ENCODE measurements at regions not wholly inside any gene's neighbourhood (a gene's known extent, or its start where the extent isn't known, plus 50 kb on each side); places are given as distances from the start of the nearest gene placed in this dataset.

GRCh38 chr11:112367461-112367860 lies 106.8 kb upstream of the PLET1 start:
- Mint-ChIP-seq H3K36me3 (ENCODE audit: low read depth) (no peaks in the 10 kb centered on the region), H3K27me3 (ENCODE audit: low read depth) (peaks cover 2% of the 10 kb centered on the region), H3K4me3 (no peak overlapping the region)

DNA sequence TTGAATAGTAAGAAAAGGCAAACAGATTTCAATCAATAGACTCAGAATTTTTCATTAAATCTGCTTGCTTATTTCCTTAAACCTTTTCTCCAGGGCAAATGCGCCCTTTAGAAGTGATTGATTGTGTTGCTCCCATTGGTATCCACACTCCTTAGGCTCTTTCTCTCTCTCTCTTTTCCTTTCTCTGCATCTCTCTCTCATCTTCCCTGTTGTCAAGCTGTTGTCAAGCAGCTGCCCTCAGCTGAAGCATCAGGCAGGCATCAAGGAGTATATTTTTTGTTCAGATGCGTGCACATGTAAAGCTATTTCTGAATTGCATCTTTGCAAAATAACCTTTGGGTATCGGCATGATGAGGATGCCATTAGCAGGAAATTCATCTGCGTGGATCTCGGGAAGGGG lies 107.2 kb upstream of the PLET1 start:
- Mint-ChIP-seq H3K4me1 (ENCODE audit: low read depth) (no peaks in the 10 kb centered on the region), H3K27ac (no peak overlapping the region), H3K4me3 (no peak overlapping the region), H3K36me3 (ENCODE audit: low read depth) (no peaks in the 10 kb centered on the region), H3K27me3 (ENCODE audit: low read depth) (peaks cover 2% of the 10 kb centered on the region), H3K9me3 (no peaks in the 10 kb centered on the region)
- DNase-seq (ENCODE audit: low spot score) = no peak

More at GRCh38 chr11:112367461-112367860, 106.8 kb upstream of the PLET1 start:
- DNase-seq (ENCODE audit: low spot score) = no peak
- H3K4me1 Mint-ChIP-seq (ENCODE audit: low read depth) = no peaks in the 10 kb centered on the region
- H3K27ac Mint-ChIP-seq = no peak overlapping the region
- no peaks in the 10 kb centered on the region for H3K9me3 Mint-ChIP-seq

- Mint-ChIP-seq H3K27ac (no peak overlapping the region), H3K4me3 (no peak overlapping the region), H3K27me3 (ENCODE audit: low read depth) (peaks cover 7% of the 10 kb centered on the region), H3K4me1 (ENCODE audit: low read depth) (no peaks in the 10 kb centered on the region), H3K9me3 (no peaks in the 10 kb centered on the region), H3K36me3 (ENCODE audit: low read depth) (no peaks in the 10 kb centered on the region)
- DNase-seq (ENCODE audit: low spot score) = no peak
These were observed 107.7 kb upstream of the PLET1 start for GRCh38 chr11:112368381-112368780.

- no peaks in the 10 kb centered on the region for H3K9me3 Mint-ChIP-seq
- no peaks in the 10 kb centered on the region for H3K4me1 Mint-ChIP-seq (ENCODE audit: low read depth)
- H3K36me3 Mint-ChIP-seq (ENCODE audit: low read depth) = no peaks in the 10 kb centered on the region
- H3K27me3 Mint-ChIP-seq (ENCODE audit: low read depth) = peaks cover 7% of the 10 kb centered on the region
- no peak for DNase-seq (ENCODE audit: low spot score)
- no peak overlapping the region for H3K4me3 Mint-ChIP-seq
- no peak overlapping the region for H3K27ac Mint-ChIP-seq
These were observed 108.7 kb upstream of the PLET1 start for GRCh38 chr11:112369374-112369773.

GRCh38 chr11:112369916-112370315 lies 109.3 kb upstream of the PLET1 start:
- H3K4me3 Mint-ChIP-seq = no peak overlapping the region
- no peaks in the 10 kb centered on the region for H3K4me1 Mint-ChIP-seq (ENCODE audit: low read depth)

GRCh38 chr11:112374486-112375140 lies 114.0 kb upstream of the PLET1 start:
- DNase-seq (ENCODE audit: low spot score) = no peak
- H3K36me3 Mint-ChIP-seq (ENCODE audit: low read depth) = no peaks in the 10 kb centered on the region
- H3K27me3 Mint-ChIP-seq (ENCODE audit: low read depth) = peaks cover 6% of the 10 kb centered on the region
- no peaks in the 10 kb centered on the region for H3K9me3 Mint-ChIP-seq
- H3K4me3 Mint-ChIP-seq = no peak overlapping the region
- no peak overlapping the region for H3K27ac Mint-ChIP-seq
- no peaks in the 10 kb centered on the region for H3K4me1 Mint-ChIP-seq (ENCODE audit: low read depth)

More at GRCh38 chr11:112369916-112370315, 109.3 kb upstream of the PLET1 start:
- Mint-ChIP-seq H3K27me3 (ENCODE audit: low read depth) (peaks cover 7% of the 10 kb centered on the region), H3K27ac (no peak overlapping the region), H3K9me3 (no peaks in the 10 kb centered on the region), H3K36me3 (ENCODE audit: low read depth) (no peaks in the 10 kb centered on the region)
- DNase-seq (ENCODE audit: low spot score) = no peak

DNA sequence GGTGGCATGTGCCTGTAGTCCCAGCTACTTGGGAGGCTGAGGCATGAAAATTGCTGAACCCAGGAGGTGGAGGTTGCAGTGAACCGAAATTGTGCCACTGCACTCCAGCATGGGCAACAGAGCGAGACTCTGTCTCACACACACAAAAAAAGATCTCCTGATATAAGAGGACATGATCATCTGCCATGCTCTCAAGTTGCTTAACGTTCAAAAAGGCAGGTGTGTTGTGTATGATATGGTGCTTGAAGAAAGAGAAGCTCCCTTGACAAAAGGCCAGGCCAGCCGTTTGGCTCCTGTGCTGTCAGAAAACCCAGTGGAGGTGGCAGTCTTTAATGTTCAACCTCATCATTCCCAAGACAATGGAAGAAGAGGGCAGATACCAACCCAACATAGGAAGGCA lies 117.3 kb upstream of the PLET1 start:
- Mint-ChIP-seq H3K36me3 (ENCODE audit: low read depth) (no peaks in the 10 kb centered on the region), H3K4me1 (ENCODE audit: low read depth) (no peaks in the 10 kb centered on the region), H3K27ac (no peak overlapping the region), H3K4me3 (no peak overlapping the region), H3K9me3 (no peaks in the 10 kb centered on the region), H3K27me3 (ENCODE audit: low read depth) (peaks cover 4% of the 10 kb centered on the region)
- no peak for DNase-seq (ENCODE audit: low spot score)

GRCh38 chr11:112380464-112380863 lies 119.8 kb upstream of the PLET1 start:
- Mint-ChIP-seq H3K9me3 (no peaks in the 10 kb centered on the region), H3K4me1 (ENCODE audit: low read depth) (no peaks in the 10 kb centered on the region), H3K4me3 (no peak overlapping the region), H3K27ac (no peak overlapping the region), H3K36me3 (ENCODE audit: low read depth) (no peaks in the 10 kb centered on the region), H3K27me3 (ENCODE audit: low read depth) (no peaks in the 10 kb centered on the region)
- DNase-seq (ENCODE audit: low spot score) = no peak

- DNase-seq (ENCODE audit: low spot score) = no peak
- H3K27me3 Mint-ChIP-seq (ENCODE audit: low read depth) = no peaks in the 10 kb centered on the region
- no peaks in the 10 kb centered on the region for H3K36me3 Mint-ChIP-seq (ENCODE audit: low read depth)
- H3K4me1 Mint-ChIP-seq (ENCODE audit: low read depth) = no peaks in the 10 kb centered on the region
- H3K9me3 Mint-ChIP-seq = no peaks in the 10 kb centered on the region
- no peak overlapping the region for H3K4me3 Mint-ChIP-seq
- H3K27ac Mint-ChIP-seq = no peak overlapping the region
These were observed 120.9 kb upstream of the PLET1 start for GRCh38 chr11:112381578-112381977.

- Mint-ChIP-seq H3K27ac (no peak overlapping the region), H3K4me1 (ENCODE audit: low read depth) (no peaks in the 10 kb centered on the region), H3K4me3 (no peak overlapping the region), H3K36me3 (ENCODE audit: low read depth) (no peaks in the 10 kb centered on the region), H3K9me3 (no peaks in the 10 kb centered on the region), H3K27me3 (ENCODE audit: low read depth) (no peaks in the 10 kb centered on the region)
- DNase-seq (ENCODE audit: low spot score) = no peak
These were observed 121.9 kb upstream of the PLET1 start for GRCh38 chr11:112382561-112382960.

DNA sequence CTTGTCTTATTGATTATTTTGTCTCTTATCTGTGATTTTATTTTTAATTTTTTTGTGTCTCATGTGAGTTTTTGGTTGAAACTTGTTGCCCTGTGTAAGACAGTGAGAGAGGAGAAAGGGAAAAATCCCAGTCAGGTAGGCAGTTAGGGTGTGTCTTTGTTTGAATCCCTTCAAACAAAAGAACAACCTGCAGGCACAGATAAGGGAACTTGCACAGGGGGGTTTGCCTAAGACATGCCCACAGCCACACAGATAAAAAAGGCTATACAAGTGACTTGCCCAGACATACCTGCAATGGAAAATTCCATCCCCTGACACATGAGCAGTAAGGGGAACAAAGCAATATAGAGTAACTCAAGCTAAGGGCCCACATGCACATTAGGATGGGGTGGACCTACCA lies 127.8 kb upstream of the PLET1 start:
- H3K27me3 Mint-ChIP-seq (ENCODE audit: low read depth) = peaks cover 9% of the 10 kb centered on the region
- H3K27ac Mint-ChIP-seq = no peak overlapping the region
- H3K9me3 Mint-ChIP-seq = no peaks in the 10 kb centered on the region
- no peaks in the 10 kb centered on the region for H3K36me3 Mint-ChIP-seq (ENCODE audit: low read depth)
- no peak overlapping the region for H3K4me3 Mint-ChIP-seq
- no peaks in the 10 kb centered on the region for H3K4me1 Mint-ChIP-seq (ENCODE audit: low read depth)
- no peak for DNase-seq (ENCODE audit: low spot score)

DNA sequence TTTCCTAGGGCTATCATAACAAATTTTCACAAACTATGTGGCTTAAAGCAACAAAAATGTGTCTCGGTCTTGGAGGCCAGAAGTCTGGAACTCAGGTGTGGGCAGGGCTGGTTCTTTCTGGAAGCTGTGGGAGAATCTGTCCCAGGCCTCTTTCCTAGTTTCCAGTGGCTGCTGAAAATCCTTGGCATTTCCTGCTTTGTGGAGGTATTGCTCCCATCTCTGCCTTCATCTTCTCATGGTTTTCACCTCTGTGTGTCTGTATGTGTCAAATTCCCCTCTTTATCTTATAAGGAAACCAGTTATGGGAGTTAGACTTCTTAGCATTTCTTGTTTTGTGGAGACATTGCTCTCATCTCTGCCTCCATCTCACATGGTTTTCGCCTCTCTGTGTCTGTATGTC lies 130.4 kb upstream of the PLET1 start:
- no peak for DNase-seq (ENCODE audit: low spot score)
- Mint-ChIP-seq H3K4me1 (ENCODE audit: low read depth) (no peaks in the 10 kb centered on the region), H3K27ac (no peak overlapping the region)

GRCh38 chr11:112392904-112393303 lies 132.2 kb upstream of the PLET1 start:
- Mint-ChIP-seq H3K27ac (no peak overlapping the region), H3K27me3 (ENCODE audit: low read depth) (peaks cover 9% of the 10 kb centered on the region), H3K9me3 (no peaks in the 10 kb centered on the region), H3K4me3 (no peak overlapping the region), H3K36me3 (ENCODE audit: low read depth) (no peaks in the 10 kb centered on the region), H3K4me1 (ENCODE audit: low read depth) (no peaks in the 10 kb centered on the region)
- no peak for DNase-seq (ENCODE audit: low spot score)

More for the DNA sequence above, 130.4 kb upstream of the PLET1 start:
- Mint-ChIP-seq H3K4me3 (no peak overlapping the region), H3K27me3 (ENCODE audit: low read depth) (peaks cover 9% of the 10 kb centered on the region), H3K36me3 (ENCODE audit: low read depth) (no peaks in the 10 kb centered on the region), H3K9me3 (no peaks in the 10 kb centered on the region)

- H3K9me3 Mint-ChIP-seq = no peaks in the 10 kb centered on the region
- no peak overlapping the region for H3K27ac Mint-ChIP-seq
- DNase-seq (ENCODE audit: low spot score) = no peak
- H3K36me3 Mint-ChIP-seq (ENCODE audit: low read depth) = no peaks in the 10 kb centered on the region
- no peaks in the 10 kb centered on the region for H3K4me1 Mint-ChIP-seq (ENCODE audit: low read depth)
- peaks cover 4% of the 10 kb centered on the region for H3K27me3 Mint-ChIP-seq (ENCODE audit: low read depth)
- no peak overlapping the region for H3K4me3 Mint-ChIP-seq
These were observed 133.6 kb upstream of the PLET1 start for GRCh38 chr11:112394304-112394703.

GRCh38 chr11:112396076-112396475 lies 135.4 kb upstream of the PLET1 start:
- Mint-ChIP-seq H3K9me3 (no peaks in the 10 kb centered on the region), H3K4me3 (no peak overlapping the region), H3K27me3 (ENCODE audit: low read depth) (peaks cover 3% of the 10 kb centered on the region), H3K27ac (no peak overlapping the region), H3K36me3 (ENCODE audit: low read depth) (no peaks in the 10 kb centered on the region), H3K4me1 (ENCODE audit: low read depth) (no peaks in the 10 kb centered on the region)
- DNase-seq (ENCODE audit: low spot score) = no peak

Measured in T-helper 2 cell treated with Interferon-gamma antibody and Interleukin-4, amounts not matched to agents 5 μg/mL and 100 μg/mL, for 36 hours (primary cell).